ENCODE measurements at regions not wholly inside any gene's neighbourhood (a gene's known extent, or its start where the extent isn't known, plus 50 kb on each side); places are given as distances from the start of the nearest gene placed in this dataset.
"Not testable (repeated sequence)": the region's sequence is repeated elsewhere in the genome, so short reads cannot be mapped to it uniquely, and the experiment has no call there.

GRCh38 chr7:91455411-91455810, 191.2 kb downstream of the FZD1 start:
- no peak for DNase-seq (ENCODE audit: low read depth, low spot score)
- no peak overlapping the region for H3K27ac ChIP-seq (ENCODE audit: low read length)
- no peak overlapping the region for H3K4me3 ChIP-seq (ENCODE audit: low read length)
- no peaks in the 10 kb centered on the region for H3K4me1 ChIP-seq (ENCODE audit: control insufficient read depth, insufficient read depth, low read length)
- WGBS (ENCODE audit: insufficient coverage, insufficient read length) = no CpG with 5 or more reads among the region's 10 CpGs
- no peaks in the 10 kb centered on the region for H3K36me3 ChIP-seq (ENCODE audit: control insufficient read depth, insufficient read depth, low read length)
- no peaks in the 10 kb centered on the region for H3K27me3 ChIP-seq (ENCODE audit: control insufficient read depth, insufficient read depth, low read length)
- H3K9me3 ChIP-seq (ENCODE audit: control insufficient read depth, insufficient read depth, low read length) = no peaks in the 10 kb centered on the region

- no CpG with 5 or more reads among the region's 1 CpG for WGBS (ENCODE audit: insufficient coverage, insufficient read length)
- Histone ChIP-seq H3K4me1 (ENCODE audit: control insufficient read depth, insufficient read depth, low read length) (no peaks in the 10 kb centered on the region), H3K9me3 (ENCODE audit: control insufficient read depth, insufficient read depth, low read length) (no peaks in the 10 kb centered on the region), H3K27ac (ENCODE audit: low read length) (no peak overlapping the region), H3K27me3 (ENCODE audit: control insufficient read depth, insufficient read depth, low read length) (no peaks in the 10 kb centered on the region), H3K36me3 (ENCODE audit: control insufficient read depth, insufficient read depth, low read length) (no peaks in the 10 kb centered on the region), H3K4me3 (ENCODE audit: low read length) (no peak overlapping the region)
- DNase-seq (ENCODE audit: low read depth, low spot score) = no peak
These were observed 193.0 kb downstream of the FZD1 start for GRCh38 chr7:91457208-91457607.

DNA sequence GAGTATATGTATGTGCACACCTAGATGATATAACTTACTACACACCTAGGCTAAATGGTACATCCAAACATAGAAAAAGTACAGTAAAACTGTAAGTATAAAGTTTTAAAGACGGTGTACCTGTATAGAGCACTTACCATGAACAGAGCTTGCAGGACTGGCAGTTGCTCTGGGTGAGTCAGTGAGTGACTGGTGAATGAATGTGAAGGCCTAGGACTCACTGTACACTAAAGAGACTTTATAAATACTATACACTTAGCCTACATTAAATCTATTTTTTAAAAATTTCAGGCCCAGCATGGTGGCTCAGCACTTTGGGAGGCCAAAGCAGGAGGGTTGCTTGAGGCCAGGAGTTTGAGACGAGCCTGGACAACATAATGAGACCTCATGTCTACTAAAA, 195.3 kb downstream of the FZD1 start:
- WGBS (ENCODE audit: insufficient coverage, insufficient read length) = no CpG with 5 or more reads among the region's 2 CpGs
- Histone ChIP-seq H3K27me3 (ENCODE audit: control insufficient read depth, insufficient read depth, low read length) (no peaks in the 10 kb centered on the region), H3K27ac (ENCODE audit: low read length) (no peak overlapping the region), H3K9me3 (ENCODE audit: control insufficient read depth, insufficient read depth, low read length) (no peaks in the 10 kb centered on the region), H3K36me3 (ENCODE audit: control insufficient read depth, insufficient read depth, low read length) (no peaks in the 10 kb centered on the region), H3K4me3 (ENCODE audit: low read length) (no peak overlapping the region), H3K4me1 (ENCODE audit: control insufficient read depth, insufficient read depth, low read length) (no peaks in the 10 kb centered on the region; the same call in 1 of the 2 replicates)
- no peak for DNase-seq (ENCODE audit: low read depth, low spot score)

DNA sequence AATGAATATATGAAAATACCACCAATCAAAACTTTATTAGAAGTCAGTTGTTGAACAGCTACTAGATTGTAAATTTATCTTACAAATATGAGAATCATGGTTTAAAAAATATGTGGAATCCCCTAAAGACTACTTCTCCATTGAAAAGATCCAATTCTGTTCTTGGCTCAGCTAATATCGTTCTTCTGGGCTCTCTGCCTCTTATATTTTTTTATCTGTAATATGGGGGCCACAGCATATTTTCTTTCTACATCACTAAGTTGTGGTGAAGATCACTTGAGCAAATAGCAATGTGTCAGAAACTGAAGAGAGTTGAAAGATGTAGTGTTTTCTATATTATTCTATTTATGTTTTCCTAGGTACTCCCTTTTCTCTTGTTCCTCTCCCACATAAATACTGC, 198.1 kb downstream of the FZD1 start:
- Histone ChIP-seq H3K27ac (ENCODE audit: low read length) (no peak overlapping the region), H3K4me3 (ENCODE audit: low read length) (no peak overlapping the region), H3K27me3 (ENCODE audit: control insufficient read depth, insufficient read depth, low read length) (no peaks in the 10 kb centered on the region), H3K9me3 (ENCODE audit: control insufficient read depth, insufficient read depth, low read length) (no peaks in the 10 kb centered on the region), H3K4me1 (ENCODE audit: control insufficient read depth, insufficient read depth, low read length) (no peaks in the 10 kb centered on the region; the same call in 1 of the 2 replicates), H3K36me3 (ENCODE audit: control insufficient read depth, insufficient read depth, low read length) (no peaks in the 10 kb centered on the region)
- no CpG with 5 or more reads among the region's 1 CpG for WGBS (ENCODE audit: insufficient coverage, insufficient read length)
- no peak for DNase-seq (ENCODE audit: low read depth, low spot score)

- whole genome bisulfite sequencing (ENCODE audit: insufficient coverage, insufficient read length) = no CpG with 5 or more reads among the region's 15 CpGs
- DNase-seq (ENCODE audit: low read depth, low spot score) = no peak
- Histone ChIP-seq H3K4me3 (ENCODE audit: low read length) (no peak overlapping the region), H3K27ac (ENCODE audit: low read length) (no peak overlapping the region), H3K9me3 (ENCODE audit: control insufficient read depth, insufficient read depth, low read length) (no peaks in the 10 kb centered on the region), H3K4me1 (ENCODE audit: control insufficient read depth, insufficient read depth, low read length) (no peaks in the 10 kb centered on the region; the same call in 1 of the 2 replicates), H3K27me3 (ENCODE audit: control insufficient read depth, insufficient read depth, low read length) (no peaks in the 10 kb centered on the region), H3K36me3 (ENCODE audit: control insufficient read depth, insufficient read depth, low read length) (no peaks in the 10 kb centered on the region)
These were observed 199.1 kb downstream of the FZD1 start for GRCh38 chr7:91463330-91463729.

GRCh38 chr7:91465595-91466061, 201.4 kb downstream of the FZD1 start:
- Histone ChIP-seq H3K36me3 (ENCODE audit: control insufficient read depth, insufficient read depth, low read length) (no peaks in the 10 kb centered on the region), H3K4me1 (ENCODE audit: control insufficient read depth, insufficient read depth, low read length) (no peaks in the 10 kb centered on the region; the same call in 1 of the 2 replicates), H3K4me3 (ENCODE audit: low read length) (no peak overlapping the region), H3K9me3 (ENCODE audit: control insufficient read depth, insufficient read depth, low read length) (no peaks in the 10 kb centered on the region), H3K27me3 (ENCODE audit: control insufficient read depth, insufficient read depth, low read length) (no peaks in the 10 kb centered on the region), H3K27ac (ENCODE audit: low read length) (no peak overlapping the region)
- no CpG with 5 or more reads among the region's 2 CpGs for WGBS (ENCODE audit: insufficient coverage, insufficient read length)
- DNase-seq (ENCODE audit: low read depth, low spot score) = no peak

DNA sequence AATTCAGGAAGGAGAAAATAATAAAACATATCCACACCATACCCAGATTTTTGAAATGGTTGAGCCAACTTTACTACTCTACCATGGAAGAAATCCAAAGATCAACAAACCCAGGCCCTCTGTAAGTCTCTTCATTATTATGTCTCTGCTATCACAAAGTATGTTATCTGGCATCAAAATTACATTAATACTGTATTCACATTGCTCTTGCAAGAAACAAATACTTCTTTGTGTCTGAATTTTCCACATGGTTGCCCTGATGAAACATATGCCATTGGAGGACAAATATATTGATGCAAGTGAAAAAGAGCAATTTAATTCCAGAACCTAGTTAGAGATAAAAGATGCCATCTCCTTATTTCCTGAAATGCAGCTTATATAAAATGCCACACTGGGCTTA, 204.0 kb downstream of the FZD1 start:
- Histone ChIP-seq H3K36me3 (ENCODE audit: control insufficient read depth, insufficient read depth, low read length) (no peaks in the 10 kb centered on the region), H3K4me1 (ENCODE audit: control insufficient read depth, insufficient read depth, low read length) (no peaks in the 10 kb centered on the region; the same call in 1 of the 2 replicates), H3K4me3 (ENCODE audit: low read length) (no peak overlapping the region), H3K27ac (ENCODE audit: low read length) (no peak overlapping the region), H3K27me3 (ENCODE audit: control insufficient read depth, insufficient read depth, low read length) (no peaks in the 10 kb centered on the region), H3K9me3 (ENCODE audit: control insufficient read depth, insufficient read depth, low read length) (no peaks in the 10 kb centered on the region)
- DNase-seq (ENCODE audit: low read depth, low spot score) = no peak

DNA sequence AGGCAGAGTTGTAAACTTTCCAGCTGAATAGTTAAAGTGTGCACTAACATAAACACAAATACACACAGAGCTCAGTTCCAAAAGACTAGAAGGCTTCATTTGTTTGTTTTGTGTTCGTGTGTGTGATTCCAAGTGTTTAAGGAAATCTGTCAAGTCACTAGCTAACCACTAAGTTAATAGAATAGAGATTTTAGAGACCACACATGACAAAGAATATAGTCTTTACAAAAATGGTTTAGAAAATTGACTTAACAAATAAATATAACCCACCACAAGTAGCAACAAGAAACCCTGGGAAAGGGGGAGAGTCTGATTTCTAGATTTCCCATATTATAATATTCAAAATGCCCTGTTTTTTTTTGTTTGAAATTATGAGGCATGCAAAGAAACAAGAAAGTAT, 209.4 kb downstream of the FZD1 start:
- Histone ChIP-seq H3K4me3 (ENCODE audit: low read length) (no peak overlapping the region), H3K27ac (ENCODE audit: low read length) (no peak overlapping the region), H3K9me3 (ENCODE audit: control insufficient read depth, insufficient read depth, low read length) (no peaks in the 10 kb centered on the region; the same call in 1 of the 2 replicates), H3K36me3 (ENCODE audit: control insufficient read depth, insufficient read depth, low read length) (no peaks in the 10 kb centered on the region), H3K27me3 (ENCODE audit: control insufficient read depth, insufficient read depth, low read length) (no peaks in the 10 kb centered on the region), H3K4me1 (ENCODE audit: control insufficient read depth, insufficient read depth, low read length) (no peaks in the 10 kb centered on the region)
- WGBS (ENCODE audit: insufficient coverage, insufficient read length) = no CpG with 5 or more reads among the region's 1 CpG
- no peak for DNase-seq (ENCODE audit: low read depth, low spot score)

DNA sequence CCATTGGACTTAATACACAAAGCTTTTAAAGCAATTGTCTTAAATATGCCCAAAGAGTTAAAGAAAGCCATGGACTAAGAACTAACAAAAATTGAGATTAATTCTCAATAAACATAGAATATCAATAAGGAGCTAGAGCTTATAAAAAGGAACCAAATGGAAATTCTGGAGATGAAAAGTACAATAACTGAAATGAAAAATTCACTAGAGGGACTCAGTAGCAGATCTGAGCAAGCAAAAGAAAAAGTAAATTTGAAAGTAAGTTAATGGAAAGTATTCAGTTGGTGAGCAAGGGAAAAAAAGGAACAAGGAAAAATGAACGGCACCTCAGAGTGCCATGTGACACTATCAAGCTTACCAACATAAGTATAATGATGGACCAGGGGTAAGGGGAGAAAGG, 209.8 kb downstream of the FZD1 start:
- H3K4me1 ChIP-seq (ENCODE audit: control insufficient read depth, insufficient read depth, low read length) = no peaks in the 10 kb centered on the region
- H3K4me3 ChIP-seq (ENCODE audit: low read length) = no peak overlapping the region
- WGBS (ENCODE audit: insufficient coverage, insufficient read length) = no CpG with 5 or more reads among the region's 1 CpG
- H3K27me3 ChIP-seq (ENCODE audit: control insufficient read depth, insufficient read depth, low read length) = no peaks in the 10 kb centered on the region
- no peak for DNase-seq (ENCODE audit: low read depth, low spot score)
- no peaks in the 10 kb centered on the region for H3K36me3 ChIP-seq (ENCODE audit: control insufficient read depth, insufficient read depth, low read length)
- H3K27ac ChIP-seq (ENCODE audit: low read length) = no peak overlapping the region
- H3K9me3 ChIP-seq (ENCODE audit: control insufficient read depth, insufficient read depth, low read length) = no peaks in the 10 kb centered on the region; the same call in 1 of the 2 replicates

- not testable (repeated sequence) for H3K27me3 ChIP-seq (ENCODE audit: control insufficient read depth, insufficient read depth, low read length); H3K4me3 ChIP-seq (ENCODE audit: low read length); H3K4me1 ChIP-seq (ENCODE audit: control insufficient read depth, insufficient read depth, low read length); DNase-seq (ENCODE audit: low read depth, low spot score); H3K27ac ChIP-seq (ENCODE audit: low read length); H3K9me3 ChIP-seq (ENCODE audit: control insufficient read depth, insufficient read depth, low read length); H3K36me3 ChIP-seq (ENCODE audit: control insufficient read depth, insufficient read depth, low read length)
- no CpG with 5 or more reads among the region's 5 CpGs for WGBS (ENCODE audit: insufficient coverage, insufficient read length)
These were observed 216.2 kb downstream of the FZD1 start for GRCh38 chr7:91480470-91480869.

DNA sequence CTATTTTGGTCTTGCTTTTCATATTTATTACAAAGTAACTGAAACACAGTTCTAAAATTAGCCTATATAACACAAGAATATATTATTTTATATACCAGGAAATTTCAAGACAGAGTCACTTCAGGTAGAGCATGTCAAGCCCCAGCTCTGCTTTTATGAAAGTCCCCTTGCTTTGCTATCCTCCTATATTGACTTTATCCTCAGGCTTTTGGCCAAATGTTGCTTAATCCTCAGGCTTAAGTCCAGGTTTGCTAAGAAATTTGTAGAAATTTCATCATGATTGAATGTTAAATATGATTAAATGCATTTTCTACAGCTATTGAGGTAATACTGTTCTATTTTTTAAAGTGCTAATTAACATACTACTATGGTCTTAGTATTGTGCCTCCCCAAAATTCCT, 227.6 kb downstream of the FZD1 start:
- Histone ChIP-seq H3K4me3 (ENCODE audit: low read length) (no peak overlapping the region), H3K27ac (ENCODE audit: low read length) (no peak overlapping the region), H3K4me1 (ENCODE audit: control insufficient read depth, insufficient read depth, low read length) (no peaks in the 10 kb centered on the region), H3K36me3 (ENCODE audit: control insufficient read depth, insufficient read depth, low read length) (no peaks in the 10 kb centered on the region), H3K9me3 (ENCODE audit: control insufficient read depth, insufficient read depth, low read length) (no peaks in the 10 kb centered on the region), H3K27me3 (ENCODE audit: control insufficient read depth, insufficient read depth, low read length) (no peaks in the 10 kb centered on the region)
- no peak for DNase-seq (ENCODE audit: low read depth, low spot score)
